HCT116 (cell line): ENCODE measurements at regions not wholly inside any gene's neighbourhood (a gene's known extent, or its start where the extent isn't known, plus 50 kb on each side); places are given as distances from the start of the nearest gene placed in this dataset.

Experiments used
- ATAC-seq: fragments of 200-7000 bp; cut with Tn5 transposase; 2 replicates; pipeline ENCODE4 v1.9.1; 2020; ENCODE audit warnings: mild to moderate bottlenecking, moderate library complexity
- BruUV-seq: library from RNA; stranded (reverse); fragments of 400-500 nt; replicated peaks from 2 replicates; lab custom pipeline; 2021; lab: Mats Ljungman, UMichigan
- CTCF ChIA-PET: fragments of 300-600 bp; sonication (Branson Sonifier 250); formaldehyde crosslinking; loops from one replicate; lab custom pipeline; 2021; ENCODE audit warnings: antibody characterized with exemption; lab: Charles Lee
- POLR2A ChIA-PET: fragments of 300-600, 350-600 bp; sonication (Branson Sonifier 250); formaldehyde crosslinking; loops from one replicate; lab custom pipeline; 2021; ENCODE audit warnings: antibody characterized with exemption; lab: Charles Lee
- RAD21 ChIA-PET, 2 experiments: fragments of 300-600 bp; sonication (Branson Sonifier 250); formaldehyde crosslinking; loops; one replicate each; lab custom pipeline; 2023; ENCODE audit warnings: low total read pairs in 2 of 2; ENCODE audit not compliant: uncharacterized antibody in 2 of 2, unreplicated experiment in 2 of 2, low non-redundant PET in 1 of 2; lab: Charles Lee
- DNase-seq: peaks from one replicate; pipeline ENCODE4 v3.0.0-alpha.2; 2010; ENCODE audit warnings: low read depth, low spot score
- H2AFZ ChIP-seq: fragments of 200-600 bp; shearing (Covaris generic), sonication (generic); 2 replicates; pipeline ENCODE4 v1.6.1; 2017; ENCODE audit warnings: low read depth, mixed run types, mixed read lengths, antibody characterized with exemption, low read length; ENCODE audit not compliant: poor library complexity, severe bottlenecking
- H3K27ac ChIP-seq: 2 replicates; pipeline ENCODE4 v1.5.1; 2012; ENCODE audit warnings: low read depth, low read length
- H3K27me3 ChIP-seq: fragments of 200-600 bp; sonication (generic); 2 replicates; pipeline ENCODE4 v1.6.1; 2016; ENCODE audit warnings: mixed run types, low read length, mixed read lengths; ENCODE audit not compliant: insufficient read depth
- H3K36me3 ChIP-seq, 2 experiments: fragments of 200-500 bp in 1 of 2; fragments of 200-600 bp in 1 of 2; sonication (Bioruptor generic) in 1 of 2; sonication (generic) in 1 of 2; 2 replicates each; pipeline versions ENCODE4 v1.5.1 to v1.6.1; 2014 to 2016; ENCODE audit warnings: low read length in 2 of 2, inconsistent platforms in 1 of 2, mixed read lengths in 1 of 2, mixed run types in 1 of 2; ENCODE audit not compliant: insufficient read depth in 2 of 2, control insufficient read depth in 1 of 2
- H3K4me1 ChIP-seq, 2 experiments: fragments of 200-600 bp in 1 of 2; sonication (generic) in 1 of 2; 2 replicates each; pipeline versions ENCODE4 v1.5.1 to v1.6.1; 2012 to 2017; ENCODE audit warnings: low read length in 2 of 2, inconsistent platforms in 1 of 2, mild to moderate bottlenecking in 1 of 2, mixed read lengths in 1 of 2, mixed run types in 1 of 2, moderate library complexity in 1 of 2; ENCODE audit not compliant: insufficient read depth in 2 of 2, control insufficient read depth in 1 of 2
- H3K4me2 ChIP-seq: fragments of 200-600 bp; sonication (generic); 2 replicates; pipeline ENCODE4 v1.6.1; 2017; ENCODE audit warnings: mixed run types, low read length, mixed read lengths
- H3K4me3 ChIP-seq, 2 experiments: fragments of 200-600 bp in 1 of 2; sonication (generic) in 1 of 2; replicated peaks in 1 of 2; 2 replicates each; pipeline ENCODE4 v1.5.1; 2011 to 2016; ENCODE audit warnings: low read length in 2 of 2, control low read depth in 1 of 2, low read depth in 1 of 2, mild to moderate bottlenecking in 1 of 2, mixed read lengths in 1 of 2, mixed run types in 1 of 2
- H3K79me2 ChIP-seq: fragments of 200-600 bp; sonication (generic); 2 replicates; pipeline ENCODE4 v1.6.1; 2017; ENCODE audit warnings: mild to moderate bottlenecking, mixed run types, low read length, moderate library complexity, mixed read lengths; ENCODE audit not compliant: insufficient read depth
- H3K9ac ChIP-seq: fragments of 200-600 bp; sonication (generic); 2 replicates; pipeline ENCODE4 v1.6.1; 2016; ENCODE audit warnings: low read length, mixed read lengths
- H3K9me2 ChIP-seq: fragments of 200-600 bp; sonication (generic), shearing (Covaris generic); 2 replicates; pipeline ENCODE4 v1.6.1; 2017; ENCODE audit warnings: mixed run types, mild to moderate bottlenecking, moderate library complexity; ENCODE audit not compliant: insufficient read depth
- H3K9me3 ChIP-seq, 2 experiments: fragments of 200-500 bp in 1 of 2; fragments of 200-600 bp in 1 of 2; sonication (Bioruptor generic) in 1 of 2; sonication (generic) in 1 of 2; 2 replicates each; pipeline ENCODE4 v1.6.1; 2014 to 2017; ENCODE audit warnings: low read length in 2 of 2, mixed read lengths in 2 of 2, inconsistent platforms in 1 of 2, low read depth in 1 of 2, mild to moderate bottlenecking in 1 of 2, mixed run types in 1 of 2, moderate library complexity in 1 of 2; ENCODE audit not compliant: control insufficient read depth in 1 of 2, insufficient read depth in 1 of 2
- H4K20me1 ChIP-seq: fragments of 200-600 bp; sonication (generic), shearing (Covaris generic); 2 replicates; pipeline ENCODE4 v1.6.1; 2017; ENCODE audit warnings: mixed run types, mild to moderate bottlenecking, moderate library complexity; ENCODE audit not compliant: insufficient read depth
- CBX3 ChIP-seq: IDR thresholded peaks from 2 replicates; pipeline ENCODE4 v1.6.1; 2012; ENCODE audit warnings: low read depth
- FOSL1 ChIP-seq: IDR thresholded peaks from 2 replicates; pipeline ENCODE4 v1.6.1; 2012; ENCODE audit warnings: low read depth
- SP1 ChIP-seq: IDR thresholded peaks from 2 replicates; pipeline ENCODE4 v1.6.1; 2012; ENCODE audit warnings: low read depth
- ZNF274 ChIP-seq: fragments of 200-500 bp; sonication (Bioruptor generic); IDR thresholded peaks from 2 replicates; pipeline ENCODE4 v1.6.1; 2014; ENCODE audit warnings: mild to moderate bottlenecking, low read depth, low read length, inconsistent platforms
- intact Hi-C: fragments of 100-400 bp; cut with micrococcal nuclease; formaldehyde crosslinking; loops from 2 replicates; pipeline ENCODE4 v1.10.0; 2022
- TF ChIP-seq, protein P1 (sequence below): IDR thresholded peaks from 2 replicates; pipeline ENCODE4 v1.6.1; 2012
- TF ChIP-seq, protein P2 (sequence below): IDR thresholded peaks from 2 replicates; pipeline ENCODE4 v1.6.1; 2012; ENCODE audit warnings: low read depth

DNA sequence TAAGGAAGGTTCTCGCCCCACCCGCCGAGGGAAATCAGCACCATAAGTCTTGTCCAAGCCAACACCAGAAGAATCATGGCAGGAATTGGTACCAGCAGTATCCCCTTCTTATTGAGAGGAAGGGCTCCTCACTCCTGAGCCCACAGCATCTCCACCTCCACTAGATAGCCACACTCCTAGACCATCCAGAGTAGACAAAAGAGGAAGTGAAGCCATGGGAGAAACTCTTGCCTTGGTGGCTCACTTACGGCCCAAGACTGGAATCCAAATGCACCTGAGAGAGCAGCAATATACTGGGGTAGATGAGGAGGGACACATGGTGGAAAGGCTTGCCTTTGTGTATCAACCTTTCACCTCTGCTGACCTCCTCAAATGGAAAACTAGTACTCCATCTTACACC lies 255.3 kb upstream of the PRKX start:
- POLR2A ChIA-PET: no interaction called here
- no peak overlapping the region for H3K4me3 ChIP-seq

More for the DNA sequence above, 255.3 kb upstream of the PRKX start:
- no peaks in the 10 kb centered on the region for H3K36me3 ChIP-seq
- no peaks in the 10 kb centered on the region for H3K79me2 ChIP-seq
- ATAC-seq (no peak), DNase-seq (no peak)
- intact Hi-C loops: no loop called here
- no peaks in the 10 kb centered on the region for H3K9me3 ChIP-seq
- no peaks in the 10 kb centered on the region for H4K20me1 ChIP-seq
- no peaks in the 10 kb centered on the region for H3K4me1 ChIP-seq
- no peaks in the 10 kb centered on the region for H3K27me3 ChIP-seq
- TF ChIP-seq ZNF274 (no peak), SP1 (no peak), CBX3 (no peak), FOSL1 (no peak)
- TF ChIP-seq, protein P1, sequence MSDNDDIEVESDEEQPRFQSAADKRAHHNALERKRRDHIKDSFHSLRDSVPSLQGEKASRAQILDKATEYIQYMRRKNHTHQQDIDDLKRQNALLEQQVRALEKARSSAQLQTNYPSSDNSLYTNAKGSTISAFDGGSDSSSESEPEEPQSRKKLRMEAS: no peak
- TF ChIP-seq, protein P2, sequence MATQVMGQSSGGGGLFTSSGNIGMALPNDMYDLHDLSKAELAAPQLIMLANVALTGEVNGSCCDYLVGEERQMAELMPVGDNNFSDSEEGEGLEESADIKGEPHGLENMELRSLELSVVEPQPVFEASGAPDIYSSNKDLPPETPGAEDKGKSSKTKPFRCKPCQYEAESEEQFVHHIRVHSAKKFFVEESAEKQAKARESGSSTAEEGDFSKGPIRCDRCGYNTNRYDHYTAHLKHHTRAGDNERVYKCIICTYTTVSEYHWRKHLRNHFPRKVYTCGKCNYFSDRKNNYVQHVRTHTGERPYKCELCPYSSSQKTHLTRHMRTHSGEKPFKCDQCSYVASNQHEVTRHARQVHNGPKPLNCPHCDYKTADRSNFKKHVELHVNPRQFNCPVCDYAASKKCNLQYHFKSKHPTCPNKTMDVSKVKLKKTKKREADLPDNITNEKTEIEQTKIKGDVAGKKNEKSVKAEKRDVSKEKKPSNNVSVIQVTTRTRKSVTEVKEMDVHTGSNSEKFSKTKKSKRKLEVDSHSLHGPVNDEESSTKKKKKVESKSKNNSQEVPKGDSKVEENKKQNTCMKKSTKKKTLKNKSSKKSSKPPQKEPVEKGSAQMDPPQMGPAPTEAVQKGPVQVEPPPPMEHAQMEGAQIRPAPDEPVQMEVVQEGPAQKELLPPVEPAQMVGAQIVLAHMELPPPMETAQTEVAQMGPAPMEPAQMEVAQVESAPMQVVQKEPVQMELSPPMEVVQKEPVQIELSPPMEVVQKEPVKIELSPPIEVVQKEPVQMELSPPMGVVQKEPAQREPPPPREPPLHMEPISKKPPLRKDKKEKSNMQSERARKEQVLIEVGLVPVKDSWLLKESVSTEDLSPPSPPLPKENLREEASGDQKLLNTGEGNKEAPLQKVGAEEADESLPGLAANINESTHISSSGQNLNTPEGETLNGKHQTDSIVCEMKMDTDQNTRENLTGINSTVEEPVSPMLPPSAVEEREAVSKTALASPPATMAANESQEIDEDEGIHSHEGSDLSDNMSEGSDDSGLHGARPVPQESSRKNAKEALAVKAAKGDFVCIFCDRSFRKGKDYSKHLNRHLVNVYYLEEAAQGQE: no peak
- TF ChIP-seq, all 23 proteins: peak for 0
- BruUV-seq: no TSS peak
- RAD21 ChIA-PET: no interaction called here
- H3K27ac ChIP-seq: no peak overlapping the region
- H3K9me2 ChIP-seq: no peaks in the 10 kb centered on the region
- CTCF ChIA-PET: no interaction called here
- H3K4me2 ChIP-seq: no peak overlapping the region
- no peak overlapping the region for H3K9ac ChIP-seq
- no peak overlapping the region for H2AFZ ChIP-seq
